Activated CD8-positive, alpha-beta memory T cell treated with anti-CD3 and anti-CD28 coated beads for 36 hours (primary cell): ENCODE measurements at regions not wholly inside any gene's neighbourhood (a gene's known extent, or its start where the extent isn't known, plus 50 kb on each side); places are given as distances from the start of the nearest gene placed in this dataset.

Experiments used
- CTCF ChIA-PET: fragments of 350-600 bp; sonication (Branson Sonifier 250); formaldehyde crosslinking; loops from one replicate; lab custom pipeline; 2021; ENCODE audit warnings: antibody characterized with exemption; lab: Charles Lee
- POLR2A ChIA-PET: fragments of 350-600 bp; sonication (Branson Sonifier 250); formaldehyde crosslinking; loops from one replicate; lab custom pipeline; 2021; ENCODE audit warnings: antibody characterized with exemption; lab: Charles Lee

DNA sequence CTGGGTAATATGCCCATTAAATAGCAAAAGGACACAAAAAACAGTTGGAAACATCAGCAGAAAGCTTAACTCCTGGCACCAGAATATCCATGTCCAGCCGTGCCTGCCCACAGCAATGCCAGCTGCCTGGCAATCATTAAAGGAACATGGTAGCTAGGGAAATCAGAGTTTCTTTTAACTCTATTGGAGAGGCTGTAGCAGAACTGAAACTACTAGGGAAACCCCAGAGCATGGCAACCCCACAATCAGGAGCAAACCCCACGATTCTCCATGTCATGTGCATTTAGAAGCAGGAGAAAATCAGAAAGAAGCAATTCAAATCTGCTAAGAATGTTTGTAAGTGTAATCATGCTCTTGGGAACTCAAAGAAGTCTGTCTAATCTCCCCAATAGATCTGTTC is 409.0 kb upstream of the SMIM21 start:
- ChIA-PET POLR2A (no interaction called here), CTCF (no interaction called here)

DNA sequence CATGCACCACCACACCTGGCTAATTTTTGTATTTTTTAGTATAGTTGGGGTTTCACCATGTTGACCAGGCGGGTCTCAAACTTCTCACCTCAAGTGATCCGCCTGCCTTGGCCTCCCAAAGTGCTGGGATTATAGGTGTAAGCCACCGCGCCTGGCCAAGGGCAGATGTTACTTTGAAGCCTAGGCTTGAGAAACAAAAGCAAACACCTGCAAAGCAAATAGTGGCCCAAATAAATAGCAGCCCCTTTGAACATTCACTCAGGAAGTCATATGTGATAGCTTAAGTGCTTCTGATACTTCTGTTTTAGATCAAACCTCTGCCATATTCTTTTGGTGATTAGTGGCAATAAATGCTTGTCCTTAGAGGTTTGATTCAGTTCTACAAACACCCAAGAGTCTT is 404.5 kb upstream of the SMIM21 start:
- ChIA-PET CTCF (no interaction called here), POLR2A (no interaction called here)

DNA sequence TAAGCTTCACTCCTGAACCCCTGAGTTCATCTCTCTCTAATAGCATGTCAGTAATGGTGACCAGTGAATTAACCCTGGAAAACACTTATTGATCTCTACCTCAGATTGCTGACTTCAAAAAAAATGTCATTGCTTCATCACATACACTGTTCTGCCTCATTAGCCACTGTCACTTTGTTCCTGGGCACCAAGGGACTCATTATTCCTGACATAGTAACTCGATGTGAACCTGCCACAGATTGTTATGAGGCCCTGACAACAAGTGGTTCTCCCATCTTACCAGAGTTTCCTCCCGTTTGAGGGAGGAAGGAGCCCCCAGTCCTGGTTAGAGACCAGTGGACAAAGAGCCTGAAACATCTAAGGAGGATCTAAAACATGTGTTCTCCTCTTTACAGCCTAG is 403.3 kb upstream of the SMIM21 start:
- ChIA-PET POLR2A (no interaction called here), CTCF (no interaction called here)

DNA sequence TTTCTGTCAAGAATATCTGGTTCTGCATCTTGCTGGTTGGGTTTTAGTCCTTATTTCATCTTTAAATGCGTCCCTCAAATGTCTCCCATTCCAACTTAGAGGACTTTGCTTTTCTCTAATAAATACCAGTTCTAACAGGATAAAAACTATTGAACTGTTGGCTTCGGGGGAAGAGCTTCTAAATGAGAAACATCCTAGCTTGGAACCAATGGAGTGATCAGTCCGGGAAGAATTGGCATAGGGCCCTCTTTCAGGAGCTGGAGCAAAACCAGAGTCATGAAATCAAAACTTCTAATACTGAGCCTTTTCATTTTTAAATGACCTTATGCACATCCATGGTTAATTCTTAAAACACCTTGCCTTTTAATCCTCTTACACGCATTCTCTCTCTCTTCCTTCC is 401.6 kb upstream of the SMIM21 start:
- ChIA-PET CTCF (no interaction called here), POLR2A (no interaction called here)

DNA sequence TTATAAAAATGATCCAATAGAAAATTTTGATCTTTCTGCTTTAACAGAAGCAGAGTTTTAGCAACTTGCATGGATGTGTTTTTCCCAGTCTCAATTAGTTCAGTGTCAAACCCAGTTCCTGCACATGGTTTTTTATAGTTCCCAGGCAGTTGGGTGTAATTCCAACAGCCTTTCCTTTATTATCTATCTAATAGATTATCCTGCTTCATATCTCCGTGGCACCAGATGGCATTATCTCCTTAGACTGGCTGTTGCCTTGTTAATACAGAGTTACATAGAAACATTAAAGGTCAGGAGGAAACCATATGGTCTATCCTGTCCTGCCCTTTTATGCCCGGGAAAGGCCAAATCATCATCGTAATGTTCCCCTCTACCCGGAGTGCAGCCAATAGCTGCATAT is 400.9 kb upstream of the SMIM21 start:
- ChIA-PET CTCF (no interaction called here), POLR2A (no interaction called here)

DNA sequence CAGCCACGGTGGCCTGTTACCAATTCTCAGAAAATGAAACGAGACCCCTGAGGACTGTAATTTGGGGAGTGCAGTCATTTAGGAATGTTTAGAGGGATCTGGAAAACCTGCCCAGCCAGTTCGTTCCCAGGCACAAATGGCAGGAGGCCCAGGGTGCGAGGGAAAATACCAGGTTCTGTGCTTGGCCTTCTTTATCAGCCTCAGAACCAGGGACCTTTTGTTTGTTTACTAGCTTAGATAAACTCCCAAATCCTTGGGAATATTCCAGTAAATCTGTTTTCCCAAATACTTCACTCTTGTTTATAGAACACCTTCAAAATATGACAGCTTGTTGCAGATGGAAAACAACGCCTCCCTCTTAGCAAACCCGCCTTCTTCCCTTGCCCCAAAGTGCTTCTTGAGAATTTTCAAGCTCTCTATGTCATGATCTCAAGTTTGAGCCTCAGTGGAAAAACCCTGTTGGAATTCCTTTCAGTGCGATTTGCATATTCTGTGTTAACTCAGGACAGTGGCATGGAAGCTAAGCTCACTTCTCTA is 400.3 kb upstream of the SMIM21 start:
- POLR2A ChIA-PET = no interaction called here
- CTCF ChIA-PET = no interaction called here

DNA sequence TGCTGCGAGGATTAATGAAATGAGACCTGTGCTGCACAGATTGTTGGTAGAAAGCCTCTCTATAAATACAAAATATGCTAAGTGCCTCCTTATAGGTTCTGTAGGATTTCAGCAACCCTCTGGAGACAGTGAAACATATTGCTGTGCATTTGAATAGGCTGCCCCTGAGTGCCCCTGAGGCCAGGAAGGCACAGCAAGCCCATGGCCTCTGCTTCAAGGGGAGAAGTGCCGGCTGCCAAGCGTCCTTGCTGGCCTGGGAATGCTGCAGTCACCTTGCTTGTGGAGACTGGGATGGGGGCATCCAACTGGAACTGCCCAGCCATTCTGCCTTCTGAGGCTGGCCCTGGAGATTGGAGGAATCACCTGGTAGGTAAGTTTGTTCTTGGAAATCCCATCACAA is 397.2 kb upstream of the SMIM21 start:
- CTCF ChIA-PET = no interaction called here
- POLR2A ChIA-PET = no interaction called here

DNA sequence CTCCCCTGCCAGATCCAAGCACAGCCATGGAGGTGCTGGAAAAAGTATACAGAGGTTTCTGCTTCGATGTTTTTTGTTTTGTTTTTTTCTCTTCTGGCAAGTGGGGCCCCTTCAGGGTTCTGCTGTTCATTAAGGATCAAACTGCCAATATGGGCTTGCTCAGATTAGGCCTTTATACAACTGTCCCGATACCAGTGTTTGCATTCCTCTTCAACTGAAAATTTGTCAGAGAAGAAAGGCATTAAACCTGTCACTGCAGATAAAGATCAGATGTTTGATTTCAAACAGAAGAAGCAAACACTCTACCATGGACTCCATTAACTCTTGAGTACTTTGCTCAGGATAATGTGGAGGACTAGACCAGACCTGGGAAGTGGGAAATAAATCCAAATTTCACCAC is 396.0 kb upstream of the SMIM21 start:
- POLR2A ChIA-PET = no interaction called here
- CTCF ChIA-PET = no interaction called here

DNA sequence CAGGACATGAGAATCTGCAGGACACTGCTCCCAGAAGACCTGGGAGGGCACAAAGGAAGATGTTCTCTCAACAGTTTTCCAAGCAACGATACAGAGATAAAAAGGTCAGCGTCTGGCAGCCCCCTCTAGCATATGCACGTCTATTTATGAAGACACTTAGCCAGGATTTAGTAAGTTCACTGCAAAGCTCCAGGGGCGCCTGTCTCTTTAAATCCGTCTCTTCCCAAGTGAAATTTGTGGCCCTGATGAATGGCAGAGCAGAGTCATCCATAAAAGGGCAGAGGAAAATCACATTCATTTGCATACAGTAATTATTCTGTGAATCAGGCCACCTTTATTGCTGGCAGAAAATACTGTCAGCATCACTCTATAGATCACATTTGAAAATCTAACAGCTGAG is 390.9 kb upstream of the SMIM21 start:
- ChIA-PET POLR2A (no interaction called here), CTCF (no interaction called here)

DNA sequence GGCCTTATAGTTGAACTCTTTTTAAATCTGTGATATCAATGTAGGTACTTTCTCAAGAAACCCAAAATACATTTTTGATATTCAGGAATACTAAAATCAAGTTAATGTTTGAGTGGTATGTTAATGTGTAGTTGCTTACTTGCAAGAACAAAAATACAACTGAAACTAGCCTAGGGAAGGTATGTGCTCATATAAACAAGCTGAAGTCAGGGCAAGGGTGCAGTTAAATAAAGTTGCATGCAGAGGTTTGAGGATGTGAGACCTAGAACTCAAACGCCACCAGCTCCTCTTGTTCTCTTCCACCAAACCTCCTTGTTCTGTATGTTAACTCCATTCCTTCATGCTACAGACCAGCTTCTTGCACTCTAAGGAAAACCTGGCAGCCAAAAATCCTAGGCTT is 388.3 kb upstream of the SMIM21 start:
- ChIA-PET POLR2A (no interaction called here), CTCF (no interaction called here)

DNA sequence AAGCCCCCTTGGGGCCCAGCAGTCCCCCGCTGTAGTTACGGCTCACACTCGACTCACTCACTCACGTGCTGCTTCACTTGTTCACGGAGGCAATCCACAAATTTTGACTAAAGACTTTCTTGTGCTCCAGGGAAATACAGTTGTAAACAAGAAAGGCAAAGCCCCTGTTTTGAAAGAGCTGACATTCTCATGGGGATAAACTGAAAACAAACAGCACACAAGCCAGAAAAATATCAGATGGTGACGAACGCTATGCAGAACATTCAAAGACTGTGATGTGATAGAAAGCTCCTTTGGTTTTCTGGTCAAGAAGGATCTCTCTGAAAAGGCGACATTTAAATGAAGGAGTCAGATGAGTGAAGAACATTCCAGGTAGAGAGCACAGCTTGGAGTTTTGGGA is 385.3 kb upstream of the SMIM21 start:
- POLR2A ChIA-PET = no interaction called here
- CTCF ChIA-PET = no interaction called here

DNA sequence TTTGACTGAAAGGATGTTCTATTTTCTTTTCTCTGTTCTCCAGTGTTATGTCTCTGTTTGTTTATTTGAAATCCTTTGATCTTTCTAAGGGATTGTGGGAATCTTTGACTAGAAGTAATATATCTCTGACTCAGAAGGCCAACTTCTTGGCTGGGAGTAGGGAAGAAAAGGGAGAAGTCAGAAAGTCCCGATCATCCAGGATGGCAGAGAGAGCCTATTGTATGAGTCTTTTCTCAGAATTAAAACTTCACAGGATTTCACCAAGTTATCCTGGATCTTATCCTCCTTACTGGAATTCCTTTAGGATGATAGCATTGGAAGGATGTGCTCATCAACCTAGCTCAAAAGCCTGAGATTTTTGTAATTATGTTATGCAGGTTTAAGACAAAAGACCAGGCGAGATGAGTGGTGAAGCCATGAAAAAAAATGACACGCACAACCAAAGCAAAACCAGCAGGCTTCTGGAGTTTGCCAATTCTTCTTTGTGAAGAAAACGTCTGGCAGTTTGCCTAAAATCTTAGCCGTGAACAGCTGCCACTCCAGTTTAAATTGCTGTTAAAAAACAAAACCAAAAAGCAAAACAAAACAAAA is 383.6 kb upstream of the SMIM21 start:
- POLR2A ChIA-PET = no interaction called here
- CTCF ChIA-PET = no interaction called here

DNA sequence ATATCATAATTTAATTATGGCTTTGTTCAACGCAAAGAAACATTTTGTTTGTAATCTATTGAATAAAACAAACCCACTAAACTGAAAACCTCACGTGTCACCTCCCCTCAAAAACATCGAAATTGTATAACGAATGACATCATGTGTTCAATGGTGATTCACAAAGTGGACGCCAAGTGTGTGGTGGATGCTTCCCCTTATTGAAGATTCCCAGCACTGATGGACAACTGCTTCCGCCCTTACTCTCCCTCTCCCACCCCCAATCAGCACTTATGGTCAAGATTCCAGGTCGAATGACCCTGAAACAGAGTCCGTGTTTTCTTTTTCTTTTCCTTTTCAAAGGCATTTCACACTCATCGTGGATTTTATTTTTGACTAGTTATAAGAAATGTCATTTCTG is 383.0 kb upstream of the SMIM21 start:
- CTCF ChIA-PET = no interaction called here
- POLR2A ChIA-PET = no interaction called here

DNA sequence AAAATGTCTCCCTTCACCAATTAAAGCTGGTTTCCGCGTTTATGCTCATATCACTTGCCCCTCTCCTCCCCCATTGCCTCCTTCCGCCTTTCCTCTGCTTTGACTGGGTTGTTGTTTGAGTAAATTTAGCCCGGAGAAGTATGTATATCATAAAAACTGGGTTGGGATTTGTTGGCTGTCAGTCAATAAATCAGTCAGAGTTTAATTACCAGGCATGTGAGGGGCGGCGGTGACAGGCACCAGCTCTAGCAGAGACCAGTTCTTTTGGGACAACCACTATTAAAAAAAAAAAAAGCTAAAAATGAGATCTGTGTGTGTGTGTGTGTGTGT is 382.4 kb upstream of the SMIM21 start:
- ChIA-PET CTCF (no interaction called here), POLR2A (no interaction called here)

DNA sequence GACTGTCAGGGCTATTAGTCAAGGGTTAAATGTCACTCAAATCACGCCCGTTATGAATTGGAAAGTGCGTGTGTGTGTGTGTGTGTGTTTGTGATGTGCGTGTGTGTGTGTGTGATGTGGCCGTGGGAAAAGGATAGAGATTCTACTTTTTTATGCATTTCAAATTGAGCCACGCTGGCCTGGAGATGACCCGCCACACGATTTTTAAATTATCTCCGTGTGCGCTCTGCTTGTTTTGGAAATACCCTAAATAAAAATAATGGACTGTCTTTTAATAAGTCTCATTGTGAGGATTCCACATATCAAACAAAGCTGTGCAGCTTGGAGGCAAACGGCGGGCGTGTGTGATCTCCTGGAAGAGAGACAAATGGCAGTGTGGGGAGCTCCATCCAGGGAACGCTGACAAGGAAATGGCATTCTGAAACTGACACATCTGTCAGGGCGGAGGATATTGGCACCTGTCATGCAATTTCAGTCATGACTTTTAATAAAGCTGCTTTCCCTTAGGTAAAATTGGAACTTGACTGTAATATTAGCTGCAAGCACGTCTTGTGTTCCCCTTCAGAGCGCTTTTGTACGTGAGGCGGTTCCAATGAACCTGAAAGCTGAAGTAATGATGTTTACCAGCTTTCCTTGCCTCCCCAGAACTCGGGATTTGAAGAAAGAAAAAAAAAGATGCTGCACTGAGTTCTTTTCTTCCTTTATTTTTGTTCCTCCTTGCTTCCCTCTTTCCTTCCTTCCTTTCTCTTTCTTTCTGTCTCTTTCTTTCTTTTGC is 381.8 kb upstream of the SMIM21 start:
- ChIA-PET POLR2A (no interaction called here), CTCF (no interaction called here)

DNA sequence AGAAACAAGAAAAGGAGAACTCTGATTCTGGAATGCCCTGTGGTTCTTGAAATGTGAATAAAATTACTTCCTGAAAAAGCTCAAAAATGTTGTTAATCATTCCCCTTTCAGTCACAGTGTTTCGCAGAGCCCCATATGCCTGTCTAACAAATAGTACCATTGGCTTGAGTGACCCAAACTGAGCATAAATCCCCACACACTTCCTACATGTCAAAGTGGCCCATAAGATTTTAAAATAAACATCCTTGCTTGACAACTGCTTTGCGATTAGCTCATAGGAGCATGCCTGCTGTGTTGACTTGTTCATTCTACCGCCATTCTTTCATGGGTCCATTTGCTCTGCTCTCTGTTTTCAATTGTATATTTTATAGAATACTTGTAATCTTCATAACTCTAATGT is 377.8 kb upstream of the SMIM21 start:
- CTCF ChIA-PET = no interaction called here
- POLR2A ChIA-PET = no interaction called here

DNA sequence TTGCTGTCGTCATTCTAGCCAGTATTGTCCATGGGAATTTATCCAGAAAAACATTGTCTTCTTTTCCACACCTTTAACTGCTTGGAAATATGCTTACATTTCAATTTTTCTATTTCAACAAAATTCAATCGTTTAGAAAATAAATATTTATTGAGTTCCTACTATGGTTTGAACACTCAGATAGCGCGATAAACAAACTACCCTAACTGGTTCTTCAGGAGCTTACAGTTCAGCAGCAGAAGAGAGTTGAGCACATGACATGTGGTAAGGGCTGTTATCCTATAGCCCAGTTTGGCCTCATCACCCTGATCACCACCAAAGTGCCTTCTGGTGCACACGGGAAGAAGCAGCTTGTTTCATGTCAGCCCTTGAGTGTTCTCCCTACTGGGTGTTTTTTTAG is 375.2 kb upstream of the SMIM21 start:
- ChIA-PET POLR2A (no interaction called here), CTCF (no interaction called here)

DNA sequence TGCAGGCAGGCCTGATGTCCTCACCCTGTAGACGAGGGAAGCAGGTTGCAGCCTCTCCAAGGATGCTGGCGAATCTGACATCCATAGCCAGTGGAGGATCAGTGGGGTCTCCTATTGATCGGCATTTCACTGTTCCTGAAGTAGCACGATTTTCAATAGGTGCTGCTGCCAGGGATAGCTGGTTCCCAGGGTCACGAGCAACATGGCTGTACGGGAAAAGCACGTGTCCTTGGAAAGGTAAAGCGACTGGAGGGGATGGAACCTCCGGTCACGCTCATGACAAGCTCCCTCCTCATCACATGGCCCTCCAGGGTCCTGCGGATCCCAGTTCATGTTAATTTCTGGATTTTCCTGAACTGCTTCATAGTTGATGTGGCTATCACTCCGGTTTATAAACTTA is 373.7 kb upstream of the SMIM21 start:
- CTCF ChIA-PET = no interaction called here
- POLR2A ChIA-PET = no interaction called here

DNA sequence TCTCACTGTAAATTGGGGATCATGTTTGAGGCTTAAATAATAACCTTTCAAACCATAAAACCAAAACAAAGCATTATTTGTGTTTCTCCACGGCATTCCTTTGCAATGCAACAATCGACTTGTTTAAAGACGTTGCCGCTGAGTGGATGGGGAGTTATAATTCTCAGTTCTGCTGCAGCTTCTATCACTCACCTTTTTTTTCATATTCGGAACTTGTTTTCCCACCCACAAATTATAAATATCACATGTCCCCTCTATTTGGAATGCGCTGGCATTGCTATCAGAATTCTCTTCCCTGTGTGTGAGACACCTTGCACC is 372.8 kb upstream of the SMIM21 start:
- CTCF ChIA-PET = no interaction called here
- POLR2A ChIA-PET = no interaction called here

DNA sequence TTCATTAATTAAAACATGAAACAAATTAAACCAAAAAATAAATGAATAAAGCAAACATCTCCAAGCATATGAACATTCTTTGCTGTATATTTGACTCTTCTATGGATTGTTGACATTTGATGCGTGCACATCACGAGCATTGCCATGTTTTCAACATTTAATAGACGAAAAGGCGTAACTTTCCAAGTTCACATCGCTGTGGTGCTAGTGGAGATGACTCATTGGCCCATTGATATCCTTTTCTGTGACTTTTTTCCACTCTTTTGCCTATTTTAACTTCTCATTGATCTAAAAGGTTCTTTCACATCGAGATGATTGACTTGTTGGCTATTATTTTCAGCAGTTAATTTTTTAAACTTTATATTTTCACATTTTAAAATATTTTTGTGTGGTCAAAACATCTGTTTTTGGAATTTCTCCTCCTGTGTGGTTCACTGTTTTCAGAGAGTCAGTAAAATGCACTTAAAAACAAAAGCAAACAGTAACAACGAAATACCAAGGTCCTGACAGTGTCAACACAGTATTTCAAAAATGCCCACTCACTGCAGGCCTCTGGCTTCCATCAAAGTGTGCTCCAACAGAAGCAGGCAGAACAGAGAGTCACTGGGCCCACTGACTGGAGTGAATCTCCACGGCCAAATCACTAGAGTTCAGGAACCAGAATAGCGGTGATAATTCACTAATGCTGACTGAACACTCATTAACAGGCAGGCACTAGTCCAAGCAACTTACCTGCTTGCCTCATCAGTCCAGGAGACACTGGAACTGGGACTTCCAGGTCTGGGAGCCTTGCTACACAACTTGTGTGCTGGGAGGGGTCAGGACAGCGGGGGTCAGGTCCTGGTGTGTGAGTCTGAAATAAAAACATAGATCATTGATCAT is 372.2 kb upstream of the SMIM21 start:
- ChIA-PET CTCF (no interaction called here), POLR2A (no interaction called here)

DNA sequence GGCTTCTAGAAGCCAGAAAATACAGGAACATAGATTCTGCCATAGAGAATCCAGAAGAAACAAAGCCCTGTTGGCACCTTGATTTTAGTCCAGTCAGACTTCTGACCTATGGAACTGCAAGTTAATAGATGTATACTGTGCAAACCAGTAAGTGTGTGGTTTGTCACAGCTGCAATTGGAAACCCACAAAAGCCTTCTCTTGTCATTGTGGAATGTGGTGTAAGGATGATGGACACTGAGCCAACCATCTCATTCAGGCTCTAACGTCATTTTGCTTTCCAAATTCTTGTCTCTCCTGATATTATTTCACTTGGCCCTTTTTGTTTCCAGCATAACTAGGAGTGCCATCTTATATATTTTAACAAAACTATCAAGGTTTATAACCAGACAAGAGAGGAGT is 369.5 kb upstream of the SMIM21 start:
- ChIA-PET POLR2A (no interaction called here), CTCF (no interaction called here)
